CD14-positive monocyte (primary cell): ENCODE measurements at regions not wholly inside any gene's neighbourhood (a gene's known extent, or its start where the extent isn't known, plus 50 kb on each side); places are given as distances from the start of the nearest gene placed in this dataset.

Experiments
- DNase-seq, 3 donors: peaks; one replicate each; pipeline ENCODE4 v3.0.0-alpha.2; 2011 to 2022
- H2AFZ ChIP-seq: 2 replicates; pipeline ENCODE4 v1.6.0; 2012; ENCODE audit warnings: mild to moderate bottlenecking, low read depth, low read length, inconsistent platforms; ENCODE audit not compliant: insufficient read depth, poor library complexity, severe bottlenecking
- H3K27ac ChIP-seq, 2 donors: 1 replicate in 1 of 2; 2 replicates in 1 of 2; pipeline ENCODE4 v1.5.1; 2012 to 2013; ENCODE audit warnings: low read length in 2 of 2, control low read depth in 1 of 2, inconsistent platforms in 1 of 2, low read depth in 1 of 2, mild to moderate bottlenecking in 1 of 2
- H3K27me3 ChIP-seq, 2 donors: one replicate each; pipeline versions ENCODE4 v1.6.0 to v1.6.1; 2011 to 2013; ENCODE audit warnings: low read length in 2 of 2; ENCODE audit not compliant: control insufficient read depth in 2 of 2, insufficient read depth in 2 of 2
- H3K36me3 ChIP-seq, 2 donors: replicated peaks in 1 of 2; 1 replicate in 1 of 2; 2 replicates in 1 of 2; pipeline versions ENCODE4 v1.5.1 to v1.6.1; 2012 to 2013; ENCODE audit warnings: low read length in 2 of 2, control low read depth in 1 of 2, inconsistent platforms in 1 of 2, mild to moderate bottlenecking in 1 of 2; ENCODE audit not compliant: insufficient read depth in 2 of 2, control insufficient read depth in 1 of 2
- H3K4me1 ChIP-seq, 2 donors: 1 replicate in 1 of 2; 2 replicates in 1 of 2; pipeline versions ENCODE4 v1.5.1 to v1.6.1; 2012 to 2013; ENCODE audit warnings: low read length in 2 of 2, control low read depth in 1 of 2, inconsistent platforms in 1 of 2, mild to moderate bottlenecking in 1 of 2, moderate library complexity in 1 of 2; ENCODE audit not compliant: insufficient read depth in 2 of 2, control insufficient read depth in 1 of 2
- H3K4me2 ChIP-seq: replicated peaks from 2 replicates; pipeline ENCODE3; 2012; ENCODE audit warnings: low read length, moderate library complexity, mild to moderate bottlenecking; ENCODE audit not compliant: poor library complexity, severe bottlenecking; ENCODE audit errors: extremely low read depth
- H3K4me3 ChIP-seq, 3 experiments: fragments of 200-600 bp in 1 of 3; sonication (generic) in 1 of 3; replicated peaks in 1 of 3; 1 replicate in 2 of 3; 2 replicates in 1 of 3; pipeline ENCODE4 v1.5.1; 2011 to 2013; ENCODE audit warnings: low read length in 3 of 3, mild to moderate bottlenecking in 3 of 3, control low read depth in 2 of 3, low read depth in 2 of 3, inconsistent platforms in 1 of 3, moderate library complexity in 1 of 3
- H3K79me2 ChIP-seq: 2 replicates; pipeline ENCODE4 v1.6.0; 2012; ENCODE audit warnings: mild to moderate bottlenecking, control low read depth, inconsistent platforms, low read length, moderate library complexity; ENCODE audit not compliant: insufficient read depth
- H3K9ac ChIP-seq: 2 replicates; pipeline ENCODE4 v1.6.0; 2017; ENCODE audit warnings: low read length, mild to moderate bottlenecking; ENCODE audit not compliant: insufficient read depth, poor library complexity, severe bottlenecking
- H3K9me3 ChIP-seq, 2 donors: replicated peaks in 1 of 2; 1 replicate in 1 of 2; 2 replicates in 1 of 2; pipeline versions ENCODE4 v1.5.1 to v1.6.1; 2012 to 2013; ENCODE audit warnings: low read length in 2 of 2, control low read depth in 1 of 2; ENCODE audit not compliant: control insufficient read depth in 1 of 2, insufficient read depth in 1 of 2
- H4K20me1 ChIP-seq: 2 replicates; pipeline ENCODE4 v1.6.0; 2012; ENCODE audit warnings: mild to moderate bottlenecking, low read length, control low read depth, moderate library complexity; ENCODE audit not compliant: insufficient read depth
- H3K27ac Mint-ChIP-seq, 7 donors: one replicate each; pipeline ENCODE4 v1.8.0; 2020; ENCODE audit warnings: mild to moderate bottlenecking in 7 of 7, mixed read lengths in 7 of 7, moderate library complexity in 6 of 7, inconsistent platforms in 2 of 7
- H3K27me3 Mint-ChIP-seq, 3 donors: one replicate each; pipeline ENCODE4 v1.8.0; 2021 to 2022; ENCODE audit warnings: low read depth in 3 of 3, mild to moderate bottlenecking in 3 of 3, mixed read lengths in 3 of 3, moderate library complexity in 3 of 3, inconsistent platforms in 1 of 3
- H3K36me3 Mint-ChIP-seq, 2 donors: one replicate each; pipeline ENCODE4 v1.8.0; 2020; ENCODE audit warnings: mixed read lengths in 2 of 2, inconsistent platforms in 1 of 2, mild to moderate bottlenecking in 1 of 2
- H3K4me1 Mint-ChIP-seq: one replicate; pipeline ENCODE4 v1.8.0; 2020; ENCODE audit warnings: mild to moderate bottlenecking, mixed read lengths
- H3K4me3 Mint-ChIP-seq, 2 donors: one replicate each; pipeline ENCODE4 v1.8.0; 2020; ENCODE audit warnings: mild to moderate bottlenecking in 2 of 2, mixed read lengths in 2 of 2, moderate library complexity in 1 of 2
- H3K9me3 Mint-ChIP-seq, 7 donors: one replicate each; pipeline ENCODE4 v1.8.0; 2020 to 2022; ENCODE audit warnings: mixed read lengths in 7 of 7, mild to moderate bottlenecking in 6 of 7, moderate library complexity in 6 of 7, inconsistent platforms in 2 of 7
- WGBS: methylation state at CpG from one replicate; pipeline ENCODE4 v1.1.5; 2013; ENCODE audit warnings: missing lambda C conversion rate; ENCODE audit not compliant: insufficient coverage; 5-methylcytosine and 5-hydroxymethylcytosine counted together
- intact Hi-C, 2 donors: fragments of 100-400 bp; cut with micrococcal nuclease; formaldehyde crosslinking; loops; one replicate each; pipeline versions ENCODE4 v1.15.0 to v1.15.1; 2023
- TF ChIP-seq, protein P1 (sequence below): fragments of 200-600 bp; IDR thresholded peaks from one replicate; pipeline ENCODE4 v1.8.0; 2022; ENCODE audit warnings: antibody characterized with exemption, mild to moderate bottlenecking

- Histone ChIP-seq H3K27ac (no peak overlapping the region), H3K4me3 (no peak overlapping the region), H3K9ac (no peak overlapping the region), H4K20me1 (no peaks in the 10 kb centered on the region), H3K4me1 (no peaks in the 10 kb centered on the region), H3K79me2 (no peaks in the 10 kb centered on the region), H3K27me3 (peaks cover 0 to 4% of the 10 kb centered on the region in 2 donors), H3K4me2 (no peak overlapping the region), H3K9me3 (no peaks in the 10 kb centered on the region), H2AFZ (no peak overlapping the region), H3K36me3 (no peaks in the 10 kb centered on the region)
- H3K9me3 Mint-ChIP-seq: peaks cover 0 to 3% (median 0%) of the 10 kb centered on the region in 7 donors
- H3K27ac Mint-ChIP-seq: no peak overlapping the region
- H3K4me1 Mint-ChIP-seq: no peaks in the 10 kb centered on the region
- intact Hi-C loops: no loop called here
- DNase-seq: no peak
- no peak overlapping the region for H3K4me3 Mint-ChIP-seq
- H3K36me3 Mint-ChIP-seq: no peaks in the 10 kb centered on the region
- H3K27me3 Mint-ChIP-seq: peaks cover 2 to 21% (median 8%) of the 10 kb centered on the region in 3 donors
- TF ChIP-seq, protein P1, sequence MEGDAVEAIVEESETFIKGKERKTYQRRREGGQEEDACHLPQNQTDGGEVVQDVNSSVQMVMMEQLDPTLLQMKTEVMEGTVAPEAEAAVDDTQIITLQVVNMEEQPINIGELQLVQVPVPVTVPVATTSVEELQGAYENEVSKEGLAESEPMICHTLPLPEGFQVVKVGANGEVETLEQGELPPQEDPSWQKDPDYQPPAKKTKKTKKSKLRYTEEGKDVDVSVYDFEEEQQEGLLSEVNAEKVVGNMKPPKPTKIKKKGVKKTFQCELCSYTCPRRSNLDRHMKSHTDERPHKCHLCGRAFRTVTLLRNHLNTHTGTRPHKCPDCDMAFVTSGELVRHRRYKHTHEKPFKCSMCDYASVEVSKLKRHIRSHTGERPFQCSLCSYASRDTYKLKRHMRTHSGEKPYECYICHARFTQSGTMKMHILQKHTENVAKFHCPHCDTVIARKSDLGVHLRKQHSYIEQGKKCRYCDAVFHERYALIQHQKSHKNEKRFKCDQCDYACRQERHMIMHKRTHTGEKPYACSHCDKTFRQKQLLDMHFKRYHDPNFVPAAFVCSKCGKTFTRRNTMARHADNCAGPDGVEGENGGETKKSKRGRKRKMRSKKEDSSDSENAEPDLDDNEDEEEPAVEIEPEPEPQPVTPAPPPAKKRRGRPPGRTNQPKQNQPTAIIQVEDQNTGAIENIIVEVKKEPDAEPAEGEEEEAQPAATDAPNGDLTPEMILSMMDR: no peak
Observed at GRCh38 chr12:75881920-75882319, 149.7 kb downstream of the PHLDA1 start.

DNA sequence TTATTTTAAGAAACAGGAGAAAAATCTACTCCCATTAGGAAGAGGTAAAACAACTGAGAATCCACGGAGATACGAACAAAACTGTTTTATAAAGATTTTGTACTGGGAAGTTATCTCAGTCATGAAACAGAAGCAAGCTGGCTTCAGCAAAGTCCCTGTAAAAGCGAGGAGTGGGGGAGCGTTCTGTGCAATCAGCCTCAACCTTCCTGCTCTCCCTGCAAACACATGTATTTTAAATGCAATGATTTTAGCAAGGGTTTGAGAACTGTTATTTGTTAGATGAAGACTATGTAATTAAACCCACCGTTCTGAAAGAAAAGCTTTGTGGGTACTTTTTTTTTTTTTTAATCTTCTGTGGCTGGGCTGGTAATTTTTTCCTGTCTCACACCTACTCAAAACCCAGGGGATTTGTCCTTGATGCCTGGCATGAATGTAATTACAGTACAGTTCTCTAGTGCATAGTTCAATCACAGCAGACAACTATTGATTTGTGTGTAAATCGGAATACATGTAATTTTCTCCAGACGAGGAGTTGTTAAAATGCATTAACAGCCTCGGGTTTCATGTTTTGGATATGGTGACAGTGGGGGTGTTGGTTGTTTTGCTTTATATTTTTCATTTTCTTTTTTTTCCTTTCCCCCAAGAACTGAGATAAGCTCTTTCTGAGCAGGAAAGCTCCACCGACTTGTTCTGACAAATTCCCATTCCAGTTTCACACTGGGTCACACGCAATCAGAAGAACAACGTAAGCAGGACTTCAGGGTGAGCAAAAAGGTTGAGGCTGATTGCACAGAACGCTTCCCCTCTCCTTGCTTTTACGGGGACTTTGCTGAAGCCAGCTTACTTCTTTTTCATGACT lies 153.6 kb downstream of the PHLDA1 start:
- Histone ChIP-seq H3K27ac (no peak overlapping the region), H3K4me3 (no peak overlapping the region), H3K27me3 (peaks cover 0 to 4% of the 10 kb centered on the region in 2 donors), H2AFZ (no peak overlapping the region), H4K20me1 (no peaks in the 10 kb centered on the region), H3K9me3 (no peaks in the 10 kb centered on the region), H3K9ac (no peak overlapping the region), H3K79me2 (no peaks in the 10 kb centered on the region), H3K36me3 (no peaks in the 10 kb centered on the region), H3K4me2 (no peak overlapping the region), H3K4me1 (no peaks in the 10 kb centered on the region)
- 100% methylated on average over 3 of the region's 13 CpGs for WGBS
- peaks cover 2 to 23% (median 6%) of the 10 kb centered on the region in 3 donors for H3K27me3 Mint-ChIP-seq
- H3K9me3 Mint-ChIP-seq: peaks cover 0 to 3% (median 0%) of the 10 kb centered on the region in 7 donors
- no peak for DNase-seq
- intact Hi-C loops: no loop called here
- TF ChIP-seq, protein P1: no peak
- H3K27ac Mint-ChIP-seq: no peak overlapping the region
- H3K36me3 Mint-ChIP-seq: no peaks in the 10 kb centered on the region
- H3K4me3 Mint-ChIP-seq: no peak overlapping the region
- H3K4me1 Mint-ChIP-seq: no peaks in the 10 kb centered on the region
